ENCODE measurements at regions not wholly inside any gene's neighbourhood (a gene's known extent, or its start where the extent isn't known, plus 50 kb on each side); places are given as distances from the start of the nearest gene placed in this dataset.

GRCh38 chr14:76948976-76949375 lies 79.5 kb downstream of the IRF2BPL start:
- DNase-seq (ENCODE audit: low spot score): no peak

- no peak for DNase-seq (ENCODE audit: low spot score)
Measured at GRCh38 chr14:76948213-76948947, 80.1 kb downstream of the IRF2BPL start.

- DNase-seq (ENCODE audit: low spot score): no peak
Measured at GRCh38 chr14:76947838-76948184, 80.7 kb downstream of the IRF2BPL start.

- DNase-seq (ENCODE audit: low spot score): peak; percentile 89
Measured at GRCh38 chr14:76947078-76947837, 81.2 kb downstream of the IRF2BPL start.

GRCh38 chr14:76946753-76947077 lies 81.8 kb downstream of the IRF2BPL start:
- no peak for DNase-seq (ENCODE audit: low spot score)

GRCh38 chr14:76943072-76943471 lies 85.4 kb downstream of the IRF2BPL start:
- DNase-seq (ENCODE audit: low spot score): no peak

GRCh38 chr14:76941946-76942805 lies 86.3 kb downstream of the IRF2BPL start:
- no peak for DNase-seq (ENCODE audit: low spot score)

GRCh38 chr14:76941544-76941943 lies 87.0 kb downstream of the IRF2BPL start:
- no peak for DNase-seq (ENCODE audit: low spot score)

GRCh38 chr14:76940021-76940760 lies 88.3 kb downstream of the IRF2BPL start:
- DNase-seq (ENCODE audit: low spot score): no peak

GRCh38 chr14:76939015-76939742 lies 89.3 kb downstream of the IRF2BPL start:
- no peak for DNase-seq (ENCODE audit: low spot score)

- no peak for DNase-seq (ENCODE audit: low spot score)
Measured at GRCh38 chr14:76938092-76938500, 90.4 kb downstream of the IRF2BPL start.

GRCh38 chr14:76937181-76938091 lies 91.1 kb downstream of the IRF2BPL start:
- DNase-seq (ENCODE audit: low spot score): peak; percentile 52

GRCh38 chr14:76936483-76936882 lies 92.0 kb downstream of the IRF2BPL start:
- no peak for DNase-seq (ENCODE audit: low spot score)

GRCh38 chr14:76933515-76933914 lies 95.0 kb downstream of the IRF2BPL start:
- no peak for DNase-seq (ENCODE audit: low spot score)

GRCh38 chr14:76931631-76932402 lies 96.7 kb downstream of the IRF2BPL start:
- DNase-seq (ENCODE audit: low spot score): no peak

- DNase-seq (ENCODE audit: low spot score): no peak
Measured at GRCh38 chr14:76930549-76930948, 98.0 kb downstream of the IRF2BPL start.

- DNase-seq (ENCODE audit: low spot score): no peak
Measured at GRCh38 chr14:76929927-76930326, 98.6 kb downstream of the IRF2BPL start.

GRCh38 chr14:76927971-76928700 lies 100.4 kb downstream of the IRF2BPL start:
- no peak for DNase-seq (ENCODE audit: low spot score)

All from H4 (cell line).